Activated T-cell treated with anti-CD3 and anti-CD28 coated beads, Interleukin-2, amount 50 U/mL, for 48 hours (primary cell): ENCODE measurements at regions not wholly inside any gene's neighbourhood (a gene's known extent, or its start where the extent isn't known, plus 50 kb on each side); places are given as distances from the start of the nearest gene placed in this dataset.

Experiments
- DNase-seq, 2 experiments: peaks; one replicate each; pipeline ENCODE4 v3.0.0-alpha.2; 2020

- no peak for DNase-seq
Measured at GRCh38 chr16:6105115-6105514, 1007.5 kb upstream of the EEF2KMT start.

GRCh38 chr16:6104428-6104827 lies 1006.8 kb upstream of the EEF2KMT start:
- DNase-seq = no peak

- no peak for DNase-seq
Measured at GRCh38 chr16:6103561-6103960, 1006.0 kb upstream of the EEF2KMT start.

DNA sequence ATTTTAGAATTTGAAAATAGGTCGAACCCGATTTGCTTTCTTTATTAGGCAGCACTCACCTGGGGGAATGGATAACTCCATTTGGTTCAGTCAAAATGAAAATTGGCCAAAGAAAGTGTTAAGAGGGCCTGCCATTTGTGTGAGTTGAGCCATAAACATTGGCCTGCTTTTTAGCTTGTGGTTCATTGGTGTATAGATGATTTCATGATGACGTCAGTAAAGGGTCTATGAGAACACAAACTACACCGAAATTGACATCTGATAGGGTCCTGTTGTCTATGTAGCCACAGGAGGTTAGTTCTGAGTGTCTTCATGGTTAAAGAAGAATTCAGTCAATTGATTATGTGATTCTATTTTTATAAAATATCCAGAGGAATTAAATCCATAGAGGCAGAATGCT lies 1001.5 kb upstream of the EEF2KMT start:
- no peak for DNase-seq

GRCh38 chr16:6096931-6097670 lies 999.5 kb upstream of the EEF2KMT start:
- no peak for DNase-seq

GRCh38 chr16:6095414-6095813 lies 997.8 kb upstream of the EEF2KMT start:
- DNase-seq = no peak

DNA sequence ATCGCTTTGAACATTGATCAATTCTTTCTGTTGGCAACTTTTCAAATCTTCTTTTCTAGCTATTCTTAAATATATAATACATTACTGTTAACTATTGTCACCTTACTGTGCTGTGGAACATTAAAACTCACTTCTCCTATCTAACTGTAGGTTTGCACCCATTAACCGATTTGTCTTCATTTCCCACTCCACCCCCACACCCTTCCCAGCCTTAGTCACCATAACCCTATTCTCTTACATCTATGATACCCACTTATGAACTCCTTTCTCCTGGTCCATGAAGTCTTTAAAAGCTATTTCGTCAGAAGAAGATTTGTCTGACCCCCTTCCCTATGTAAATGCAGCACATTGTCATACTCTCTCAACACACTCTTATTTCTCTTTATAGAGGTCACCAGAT lies 993.4 kb upstream of the EEF2KMT start:
- no peak for DNase-seq

DNA sequence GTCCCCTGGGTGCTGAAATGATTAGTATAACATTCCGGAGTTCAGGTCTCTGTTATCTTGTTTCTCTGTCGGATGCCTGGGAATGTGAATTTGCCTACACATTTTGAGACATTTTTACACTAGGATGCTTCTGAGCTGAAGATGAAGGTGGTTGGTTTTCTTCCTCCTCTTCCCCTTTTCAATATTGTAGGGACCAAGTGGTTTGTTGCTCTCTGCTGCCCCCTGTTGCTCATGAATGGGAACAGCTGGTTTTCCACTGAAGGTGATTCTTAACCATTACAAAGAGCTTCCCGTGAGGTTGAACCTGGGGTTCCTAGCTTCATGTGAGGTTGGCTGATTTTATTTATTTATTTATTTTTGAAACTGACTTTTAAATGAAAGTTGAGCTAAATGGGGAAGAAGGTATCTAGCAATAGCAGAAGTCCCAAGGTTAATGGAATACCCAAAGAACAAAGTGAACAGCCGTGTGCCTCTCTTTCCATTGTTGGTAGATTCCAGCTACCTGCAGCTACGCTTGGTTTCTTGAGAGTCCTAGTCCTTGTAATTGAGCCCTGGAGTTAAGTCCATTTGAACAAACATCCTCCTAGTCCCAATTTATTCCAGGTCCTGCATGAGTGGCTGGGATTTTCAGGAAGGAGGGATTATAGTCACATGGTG lies 983.9 kb upstream of the EEF2KMT start:
- peak; percentile 28 to 30 for DNase-seq

DNA sequence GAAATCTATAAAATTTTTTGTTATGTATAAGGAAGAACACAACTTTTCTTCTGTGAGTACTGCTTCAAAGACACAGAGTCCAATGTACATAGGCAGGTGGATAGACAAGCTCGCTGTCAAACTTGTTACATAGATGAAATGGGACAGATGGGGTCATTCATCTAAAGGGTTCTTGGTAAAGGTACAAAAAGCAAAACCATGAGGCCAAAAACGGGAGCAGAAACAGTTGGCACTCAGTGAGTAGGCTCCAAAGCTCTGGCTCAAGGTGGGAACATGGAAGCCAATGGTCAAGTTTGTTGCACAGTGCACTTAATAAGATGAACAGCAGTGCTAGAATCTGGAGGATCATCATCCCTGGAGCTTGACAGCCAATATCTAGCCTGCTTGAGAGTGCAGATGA lies 979.0 kb upstream of the EEF2KMT start:
- no peak for DNase-seq

GRCh38 chr16:6068063-6068462 lies 970.5 kb upstream of the EEF2KMT start:
- no peak for DNase-seq

DNA sequence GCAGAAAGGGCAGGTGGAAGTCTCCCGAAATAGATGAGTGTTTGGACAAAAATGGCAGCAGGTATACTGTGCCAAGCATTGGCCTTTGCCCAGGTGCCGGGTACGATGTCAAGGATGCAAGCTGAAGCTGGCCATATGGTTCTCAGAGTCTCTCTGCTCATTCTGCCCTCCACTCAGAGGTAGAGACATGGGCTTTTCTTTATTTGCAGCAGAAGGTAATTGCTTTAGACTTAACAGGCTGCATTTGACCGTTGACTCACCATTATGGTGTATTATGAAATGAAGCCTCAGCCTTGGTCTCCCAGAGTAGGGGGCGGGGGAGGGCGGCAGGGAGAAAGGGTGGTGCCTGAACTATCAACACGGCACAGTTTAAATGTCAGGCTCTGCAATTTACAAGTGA lies 969.1 kb upstream of the EEF2KMT start:
- DNase-seq = no peak

- DNase-seq = no peak
Measured at GRCh38 chr16:6063526-6063925, 965.9 kb upstream of the EEF2KMT start.

DNA sequence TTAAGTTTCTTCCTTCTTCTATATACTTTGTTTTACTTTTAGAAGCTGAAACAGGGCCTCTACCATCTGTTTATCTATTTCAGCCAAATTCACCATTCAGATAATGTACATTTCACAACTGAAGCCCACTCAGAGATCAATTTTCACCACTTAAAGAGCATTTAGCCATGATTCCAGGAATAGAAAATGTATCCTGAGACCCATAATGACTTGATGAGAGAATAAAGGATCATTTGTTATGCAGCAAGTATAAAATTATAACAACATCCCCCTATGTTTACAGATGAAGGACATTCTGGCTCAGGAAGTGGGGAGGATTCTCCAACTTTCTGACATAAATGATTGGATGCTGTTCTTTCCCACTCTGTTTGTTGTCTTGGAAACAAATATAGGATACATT lies 962.1 kb upstream of the EEF2KMT start:
- DNase-seq = no peak

- DNase-seq = no peak
Measured at GRCh38 chr16:6057821-6058220, 960.2 kb upstream of the EEF2KMT start.

GRCh38 chr16:6048017-6048416 lies 950.4 kb upstream of the EEF2KMT start:
- DNase-seq = no peak

DNA sequence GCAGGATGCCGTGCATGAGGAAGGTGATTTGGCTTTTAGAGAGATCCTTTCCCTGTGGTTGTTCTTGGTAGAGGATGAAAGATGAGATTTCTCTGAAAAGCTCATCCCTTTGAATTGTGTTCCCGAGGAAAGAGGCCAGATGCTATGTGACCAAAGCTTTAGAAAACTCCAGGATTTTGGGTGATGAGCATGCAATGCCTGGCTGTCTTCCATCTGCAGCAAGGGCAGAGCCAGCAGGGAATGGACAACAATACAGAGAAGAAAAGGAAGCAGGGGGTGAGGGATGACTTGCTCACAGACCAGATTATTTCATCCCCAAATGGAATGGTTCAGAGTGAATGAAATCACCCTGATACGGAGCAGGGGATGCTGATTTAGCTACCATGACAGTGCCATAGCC lies 949.7 kb upstream of the EEF2KMT start:
- DNase-seq = no peak

GRCh38 chr16:6038941-6039645 lies 941.5 kb upstream of the EEF2KMT start:
- no peak for DNase-seq

- DNase-seq = no peak
Measured at GRCh38 chr16:6035161-6035560, 937.6 kb upstream of the EEF2KMT start.

DNA sequence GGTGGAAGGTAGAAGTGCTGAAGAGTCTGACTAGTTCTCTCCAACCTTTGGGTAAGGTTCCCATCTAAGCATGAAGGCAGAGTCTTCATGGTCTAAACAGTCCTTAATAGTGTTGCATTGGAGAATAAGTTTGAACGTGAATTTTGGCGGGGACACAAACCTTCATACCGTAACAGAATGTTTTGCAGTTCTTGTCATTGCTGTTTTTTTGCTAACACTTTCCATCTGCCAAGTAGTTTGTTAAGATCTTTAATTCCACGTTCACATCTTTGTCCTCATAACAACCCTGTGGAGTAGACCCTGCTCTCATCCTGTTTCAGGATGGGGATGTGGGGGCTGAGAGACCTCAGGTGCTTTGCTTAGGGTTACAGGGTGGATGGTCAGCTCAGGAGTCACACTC lies 936.9 kb upstream of the EEF2KMT start:
- DNase-seq = no peak

DNA sequence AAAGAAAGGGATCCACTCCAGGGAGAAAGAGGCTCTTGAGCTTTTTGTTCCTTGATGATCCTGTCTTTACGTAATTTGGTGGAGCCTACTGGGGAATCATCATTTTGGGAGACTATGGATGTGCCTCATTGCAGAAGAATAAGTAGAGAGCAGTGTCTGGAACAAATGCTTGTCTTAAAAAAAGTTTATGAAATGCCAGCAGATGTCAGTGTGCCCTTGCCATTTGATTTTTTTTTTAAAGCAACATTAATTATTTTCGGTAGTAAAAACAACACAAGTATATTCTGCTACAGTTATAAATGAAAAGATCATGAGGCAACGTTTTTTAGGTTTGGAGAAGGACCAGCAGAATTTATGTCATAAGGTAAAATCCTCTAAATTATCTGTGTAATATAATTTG lies 934.8 kb upstream of the EEF2KMT start:
- DNase-seq = no peak

GRCh38 chr16:6031567-6031966 lies 934.0 kb upstream of the EEF2KMT start:
- no peak for DNase-seq

- DNase-seq = no peak
Measured at GRCh38 chr16:6031102-6031501, 933.5 kb upstream of the EEF2KMT start.

DNA sequence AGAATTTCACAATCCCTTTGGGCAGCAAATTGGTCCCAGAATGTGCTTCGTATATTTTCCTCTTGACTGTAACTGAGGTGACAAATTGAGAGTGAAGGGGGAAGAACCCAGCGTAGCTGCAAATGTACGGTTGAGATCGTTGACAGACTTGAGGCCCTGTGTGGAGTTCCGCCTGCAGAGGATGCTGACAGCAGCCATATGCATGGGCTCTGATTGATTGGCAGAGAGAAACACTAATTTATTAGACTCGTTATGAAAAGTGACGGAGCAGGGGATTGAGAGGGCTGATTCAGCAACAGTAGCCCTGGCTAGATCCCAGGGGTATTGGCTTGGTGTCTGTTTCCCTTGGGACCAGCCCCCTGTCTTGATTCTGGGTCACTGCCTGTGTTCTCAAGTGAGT lies 930.1 kb upstream of the EEF2KMT start:
- no peak for DNase-seq

- no peak for DNase-seq
Measured at GRCh38 chr16:6023449-6023848, 925.9 kb upstream of the EEF2KMT start.
